GM23338 (cell line): ENCODE measurements at regions not wholly inside any gene's neighbourhood (a gene's known extent, or its start where the extent isn't known, plus 50 kb on each side); places are given as distances from the start of the nearest gene placed in this dataset.

Experiments
- ATAC-seq: fragments of 200-7000 bp; cut with Tn5 transposase; 3 replicates; pipeline ENCODE4 v1.9.1; 2020
- DNase-seq: peaks from one replicate; pipeline ENCODE4 v3.0.0-alpha.2; 2015; ENCODE audit warnings: low spot score
- H2AFZ ChIP-seq: fragments of 200-600 bp; sonication (generic); 2 replicates; pipeline ENCODE4 v1.8.0; 2016; ENCODE audit warnings: antibody characterized with exemption, mild to moderate bottlenecking, moderate library complexity
- H3F3A ChIP-seq: fragments of 200-600 bp; sonication (generic); replicated peaks from 2 replicates; pipeline ENCODE4 v1.8.0; 2017; ENCODE audit warnings: antibody characterized with exemption, mixed run types, low read depth
- H3K27ac ChIP-seq: fragments of 200-600 bp; sonication (generic); 2 replicates; pipeline ENCODE4 v1.6.1; 2016; ENCODE audit warnings: low read depth
- H3K27me3 ChIP-seq: fragments of 200-600 bp; sonication (generic); 2 replicates; pipeline ENCODE4 v1.8.0; 2016; ENCODE audit warnings: mild to moderate bottlenecking, mixed run types, moderate library complexity; ENCODE audit not compliant: insufficient read depth
- H3K36me3 ChIP-seq: fragments of 200-600 bp; sonication (generic); 2 replicates; pipeline ENCODE4 v1.8.0; 2016; ENCODE audit warnings: mild to moderate bottlenecking; ENCODE audit not compliant: insufficient read depth
- H3K4me1 ChIP-seq: fragments of 200-600 bp; sonication (generic); 2 replicates; pipeline ENCODE4 v1.8.0; 2016; ENCODE audit warnings: mild to moderate bottlenecking, moderate library complexity; ENCODE audit not compliant: insufficient read depth
- H3K4me2 ChIP-seq: fragments of 200-600 bp; sonication (generic); 2 replicates; pipeline ENCODE4 v1.7.1; 2017; ENCODE audit warnings: mixed run types
- H3K4me3 ChIP-seq: fragments of 200-600 bp; sonication (generic); 2 replicates; pipeline ENCODE4 v1.6.1; 2016; ENCODE audit warnings: mixed run types
- H3K79me2 ChIP-seq: fragments of 200-600 bp; sonication (generic); replicated peaks from 2 replicates; pipeline ENCODE4 v1.8.0; 2017; ENCODE audit warnings: mild to moderate bottlenecking; ENCODE audit not compliant: insufficient read depth
- H3K9me2 ChIP-seq: fragments of 200-600 bp; sonication (generic); 2 replicates; pipeline ENCODE4 v1.8.0; 2017; ENCODE audit not compliant: insufficient read depth
- H4K20me1 ChIP-seq: fragments of 200-600 bp; sonication (generic); replicated peaks from 2 replicates; pipeline ENCODE4 v1.8.0; 2017; ENCODE audit warnings: mild to moderate bottlenecking; ENCODE audit not compliant: insufficient read depth
- H3K27ac Mint-ChIP-seq: 2 replicates; pipeline ENCODE4 v1.8.0; 2020; ENCODE audit warnings: inconsistent platforms, mild to moderate bottlenecking, moderate library complexity, mixed read lengths
- H3K27me3 Mint-ChIP-seq: 3 replicates; pipeline ENCODE4 v1.8.0; 2022; ENCODE audit warnings: low read depth, mild to moderate bottlenecking, moderate library complexity, mixed read lengths, inconsistent platforms; ENCODE audit not compliant: insufficient read depth, poor library complexity
- H3K36me3 Mint-ChIP-seq: 3 replicates; pipeline ENCODE4 v1.8.0; 2021; ENCODE audit warnings: low read depth, mild to moderate bottlenecking, inconsistent platforms, moderate library complexity, mixed read lengths
- H3K4me1 Mint-ChIP-seq: 3 replicates; pipeline ENCODE4 v1.8.0; 2020; ENCODE audit warnings: mild to moderate bottlenecking, inconsistent platforms, mixed read lengths
- H3K4me3 Mint-ChIP-seq: 3 replicates; pipeline ENCODE4 v1.8.0; 2021; ENCODE audit warnings: moderate library complexity, mild to moderate bottlenecking, inconsistent platforms, mixed read lengths
- H3K9me3 Mint-ChIP-seq: 3 replicates; pipeline ENCODE4 v1.8.0; 2020; ENCODE audit warnings: moderate library complexity, mild to moderate bottlenecking, inconsistent platforms, mixed read lengths
- CREB1 ChIP-seq: fragments of 250-450 bp; sonication (Bioruptor Pico); IDR thresholded peaks from 2 replicates; pipeline ENCODE4 v1.5.0; 2020; ENCODE audit warnings: low read depth, mild to moderate bottlenecking, moderate library complexity
- CTCF ChIP-seq, 2 experiments: fragments of 200-600 bp in 1 of 2; sonication (generic) in 1 of 2; conservative IDR thresholded peaks; 2 replicates each; pipeline versions ENCODE4 v1.5.1 to v1.6.1; 2016 to 2017; ENCODE audit warnings: antibody characterized with exemption in 2 of 2, low read depth in 2 of 2, mild to moderate bottlenecking in 2 of 2, moderate library complexity in 1 of 2
- ETS1 ChIP-seq: IDR thresholded peaks from 2 replicates; pipeline ENCODE4 v1.6.1; 2016; ENCODE audit warnings: antibody characterized with exemption
- EZH2 ChIP-seq: fragments of 200-600 bp; sonication (generic); IDR thresholded peaks from one replicate; pipeline ENCODE4 v1.8.0; 2017; ENCODE audit warnings: antibody characterized with exemption, mild to moderate bottlenecking, low read depth; ENCODE audit not compliant: unreplicated experiment
- EZH2phosphoT487 ChIP-seq: fragments of 200-600 bp; sonication (generic); IDR thresholded peaks from one replicate; pipeline ENCODE4 v1.8.1; 2018; ENCODE audit warnings: antibody characterized with exemption; ENCODE audit not compliant: unreplicated experiment
- NANOG ChIP-seq: IDR thresholded peaks from 2 replicates; pipeline ENCODE4 v1.6.1; 2016; ENCODE audit warnings: antibody characterized with exemption, borderline replicate concordance
- POLR2AphosphoS5 ChIP-seq: IDR thresholded peaks from 2 replicates; pipeline ENCODE4 v1.6.1; 2016; ENCODE audit warnings: antibody characterized with exemption, low read depth
- STAT1 ChIP-seq: IDR thresholded peaks from one replicate; pipeline ENCODE4 v1.6.1; 2016; ENCODE audit warnings: antibody characterized with exemption; ENCODE audit not compliant: unreplicated experiment
- ZNF114 ChIP-seq: fragments of 250-450 bp; sonication (Bioruptor Pico); IDR thresholded peaks from 2 replicates; pipeline ENCODE4 v1.5.0; 2020; ENCODE audit warnings: mild to moderate bottlenecking, moderate library complexity
- ZNF331 ChIP-seq: fragments of 250-450 bp; sonication (Bioruptor Pico); IDR thresholded peaks from 2 replicates; pipeline ENCODE4 v1.5.0; 2020; ENCODE audit warnings: low read depth, mild to moderate bottlenecking, moderate library complexity
- ZNF462 ChIP-seq: fragments of 250-450 bp; sonication (Bioruptor Pico); IDR thresholded peaks from 2 replicates; pipeline ENCODE4 v1.5.0; 2020; ENCODE audit warnings: mild to moderate bottlenecking, moderate library complexity

- DNase-seq (no peak), ATAC-seq (no peak)
- Mint-ChIP-seq H3K9me3 (no peaks in the 10 kb centered on the region; the same call in 2 of the 3 replicates), H3K36me3 (peaks cover 4% of the 10 kb centered on the region; the same call in 2 of the 3 replicates), H3K27me3 (peaks cover 5% of the 10 kb centered on the region), H3K4me3 (no peak overlapping the region), H3K4me1 (peaks cover 44% of the 10 kb centered on the region), H3K27ac (no peak overlapping the region)
- Histone ChIP-seq H3K4me2 (0 out of 2 replicates have a peak overlapping the region, but pooled peaks have one; percentile 32), H3K4me3 (no peak overlapping the region), H3K9me2 (no peaks in the 10 kb centered on the region), H3K79me2 (no peaks in the 10 kb centered on the region), H3K27me3 (no peaks in the 10 kb centered on the region), H2AFZ (no peak overlapping the region), H3K27ac (peak overlapping the region; percentile 55; the same call in 1 of the 2 replicates), H3K4me1 (peaks cover 42% of the 10 kb centered on the region), H4K20me1 (no peaks in the 10 kb centered on the region), H3F3A (no peaks in the 10 kb centered on the region), H3K36me3 (no peaks in the 10 kb centered on the region)
- TF ChIP-seq ETS1 = no peak
- no peak for TF ChIP-seq POLR2AphosphoS5
- TF ChIP-seq EZH2 = no peak
- no peak for TF ChIP-seq NANOG
- TF ChIP-seq STAT1 = no peak
- no peak for TF ChIP-seq ZNF462
- no peak for TF ChIP-seq ZNF114 (CRISPR knock-in tag)
- TF ChIP-seq CTCF (conservative IDR thresholded peaks at IDR 0.05; ENCODE audit: low read depth in 2 of 2) = no peak
- TF ChIP-seq ZNF331 (CRISPR knock-in tag) = no peak
- no peak for TF ChIP-seq CREB1 (CRISPR knock-in tag)
- TF ChIP-seq EZH2phosphoT487 = no peak
Measured at GRCh38 chrX:39848900-39849299, 248.9 kb downstream of the BCOR start.
